SH-SY5Y (cell line): ENCODE measurements at regions not wholly inside any gene's neighbourhood (a gene's known extent, or its start where the extent isn't known, plus 50 kb on each side); places are given as distances from the start of the nearest gene placed in this dataset.

Experiments used
- GATA2 ChIP-seq: IDR thresholded peaks from 2 replicates; pipeline ENCODE4 v1.6.1; 2011; ENCODE audit warnings: mild to moderate bottlenecking, low read depth, low read length
- GATA3 ChIP-seq: IDR thresholded peaks from 2 replicates; pipeline ENCODE4 v1.6.1; 2011; ENCODE audit warnings: low read depth, mild to moderate bottlenecking, low read length, moderate library complexity

- TF ChIP-seq GATA2 (no peak), GATA3 (no peak)
These were observed 181.3 kb downstream of the BAMBI start for GRCh38 chr10:28858646-28859045.
